ENCODE measurements at regions not wholly inside any gene's neighbourhood (a gene's known extent, or its start where the extent isn't known, plus 50 kb on each side); places are given as distances from the start of the nearest gene placed in this dataset.

GRCh38 chrX:39509157-39509556, 588.6 kb downstream of the BCOR start:
- no peak overlapping the region for H2AFZ ChIP-seq (ENCODE audit: low read depth, low read length)
- no peaks in the 10 kb centered on the region for H3K9me3 ChIP-seq (ENCODE audit: low read length)
- no peaks in the 10 kb centered on the region for H3K36me3 ChIP-seq (ENCODE audit: insufficient read depth, low read length)
- no peak overlapping the region for H3K4me3 ChIP-seq (ENCODE audit: low read length)
- H3K4me2 ChIP-seq (ENCODE audit: low read length): no peak overlapping the region
- no peaks in the 10 kb centered on the region for H4K20me1 ChIP-seq (ENCODE audit: insufficient read depth)
- TF ChIP-seq RAD21 (conservative IDR thresholded peaks at IDR 0.05): no peak
- TF ChIP-seq MXI1 (conservative IDR thresholded peaks at IDR 0.05; ENCODE audit: poor library complexity, severe bottlenecking): no peak
- no peak for TF ChIP-seq CTCF (IDR thresholded peaks at IDR 0.05; ENCODE audit: poor library complexity, severe bottlenecking)
- no peak for TF ChIP-seq EZH2 (IDR thresholded peaks at IDR 0.05; ENCODE audit: borderline replicate concordance, insufficient read depth, low read length, poor library complexity, severe bottlenecking)
- no peak for TF ChIP-seq EP300 (conservative IDR thresholded peaks at IDR 0.05; ENCODE audit: poor library complexity, severe bottlenecking)
- TF ChIP-seq, protein P1, sequence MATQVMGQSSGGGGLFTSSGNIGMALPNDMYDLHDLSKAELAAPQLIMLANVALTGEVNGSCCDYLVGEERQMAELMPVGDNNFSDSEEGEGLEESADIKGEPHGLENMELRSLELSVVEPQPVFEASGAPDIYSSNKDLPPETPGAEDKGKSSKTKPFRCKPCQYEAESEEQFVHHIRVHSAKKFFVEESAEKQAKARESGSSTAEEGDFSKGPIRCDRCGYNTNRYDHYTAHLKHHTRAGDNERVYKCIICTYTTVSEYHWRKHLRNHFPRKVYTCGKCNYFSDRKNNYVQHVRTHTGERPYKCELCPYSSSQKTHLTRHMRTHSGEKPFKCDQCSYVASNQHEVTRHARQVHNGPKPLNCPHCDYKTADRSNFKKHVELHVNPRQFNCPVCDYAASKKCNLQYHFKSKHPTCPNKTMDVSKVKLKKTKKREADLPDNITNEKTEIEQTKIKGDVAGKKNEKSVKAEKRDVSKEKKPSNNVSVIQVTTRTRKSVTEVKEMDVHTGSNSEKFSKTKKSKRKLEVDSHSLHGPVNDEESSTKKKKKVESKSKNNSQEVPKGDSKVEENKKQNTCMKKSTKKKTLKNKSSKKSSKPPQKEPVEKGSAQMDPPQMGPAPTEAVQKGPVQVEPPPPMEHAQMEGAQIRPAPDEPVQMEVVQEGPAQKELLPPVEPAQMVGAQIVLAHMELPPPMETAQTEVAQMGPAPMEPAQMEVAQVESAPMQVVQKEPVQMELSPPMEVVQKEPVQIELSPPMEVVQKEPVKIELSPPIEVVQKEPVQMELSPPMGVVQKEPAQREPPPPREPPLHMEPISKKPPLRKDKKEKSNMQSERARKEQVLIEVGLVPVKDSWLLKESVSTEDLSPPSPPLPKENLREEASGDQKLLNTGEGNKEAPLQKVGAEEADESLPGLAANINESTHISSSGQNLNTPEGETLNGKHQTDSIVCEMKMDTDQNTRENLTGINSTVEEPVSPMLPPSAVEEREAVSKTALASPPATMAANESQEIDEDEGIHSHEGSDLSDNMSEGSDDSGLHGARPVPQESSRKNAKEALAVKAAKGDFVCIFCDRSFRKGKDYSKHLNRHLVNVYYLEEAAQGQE (IDR thresholded peaks at IDR 0.05; ENCODE audit: borderline replicate concordance): no peak
- TF ChIP-seq SMC3 (conservative IDR thresholded peaks at IDR 0.05; ENCODE audit: poor library complexity): no peak
- no peak for TF ChIP-seq POLR2AphosphoS5 (IDR thresholded peaks at IDR 0.05)
- H3K27ac ChIP-seq (ENCODE audit: low read length): no peak overlapping the region
- no peak overlapping the region for H3K9ac ChIP-seq (ENCODE audit: low read length)
- no peaks in the 10 kb centered on the region for H3F3A ChIP-seq (ENCODE audit: insufficient read depth, low read length, poor library complexity, severe bottlenecking)
- no peaks in the 10 kb centered on the region for H3K79me2 ChIP-seq (replicated peaks; ENCODE audit: insufficient read depth, low read length)
- no peaks in the 10 kb centered on the region for H3K9me2 ChIP-seq (ENCODE audit: insufficient read depth, low read length)
- H3K27me3 ChIP-seq (ENCODE audit: insufficient read depth, low read depth, low read length): no peaks in the 10 kb centered on the region

- Histone ChIP-seq H3K79me2 (replicated peaks; ENCODE audit: insufficient read depth, low read length) (no peaks in the 10 kb centered on the region), H4K20me1 (ENCODE audit: insufficient read depth) (no peaks in the 10 kb centered on the region), H3K9me2 (ENCODE audit: insufficient read depth, low read length) (no peaks in the 10 kb centered on the region), H3K4me3 (ENCODE audit: low read length) (no peak overlapping the region), H3K27ac (ENCODE audit: low read length) (no peak overlapping the region), H3K4me2 (ENCODE audit: low read length) (no peak overlapping the region), H3K9me3 (ENCODE audit: low read length) (no peaks in the 10 kb centered on the region), H3K9ac (ENCODE audit: low read length) (no peak overlapping the region), H3K36me3 (ENCODE audit: insufficient read depth, low read length) (no peaks in the 10 kb centered on the region), H3K27me3 (ENCODE audit: insufficient read depth, low read depth, low read length) (no peaks in the 10 kb centered on the region), H3F3A (ENCODE audit: insufficient read depth, low read length, poor library complexity, severe bottlenecking) (no peaks in the 10 kb centered on the region), H2AFZ (ENCODE audit: low read depth, low read length) (no peak overlapping the region)
- TF ChIP-seq EP300 (conservative IDR thresholded peaks at IDR 0.05; ENCODE audit: poor library complexity, severe bottlenecking): no peak
- TF ChIP-seq TAF1 (IDR thresholded peaks at IDR 0.05; ENCODE audit: low read depth): no peak
- TF ChIP-seq, protein P1 (IDR thresholded peaks at IDR 0.05; ENCODE audit: borderline replicate concordance): no peak
- no peak for TF ChIP-seq EZH2 (IDR thresholded peaks at IDR 0.05; ENCODE audit: borderline replicate concordance, insufficient read depth, low read length, poor library complexity, severe bottlenecking)
- no peak for TF ChIP-seq MXI1 (conservative IDR thresholded peaks at IDR 0.05; ENCODE audit: poor library complexity, severe bottlenecking)
- TF ChIP-seq RAD21 (conservative IDR thresholded peaks at IDR 0.05): no peak
- TF ChIP-seq POLR2AphosphoS5 (IDR thresholded peaks at IDR 0.05): no peak
- TF ChIP-seq CTCF (IDR thresholded peaks at IDR 0.05; ENCODE audit: poor library complexity, severe bottlenecking): no peak
- TF ChIP-seq SMC3 (conservative IDR thresholded peaks at IDR 0.05; ENCODE audit: poor library complexity): no peak
These were observed 583.9 kb downstream of the BCOR start for GRCh38 chrX:39513836-39514235.
